SHP77 treated with DMSO at 0.1 percent for 48 hours (cell line): ENCODE measurements at regions not wholly inside any gene's neighbourhood (a gene's known extent, or its start where the extent isn't known, plus 50 kb on each side); places are given as distances from the start of the nearest gene placed in this dataset.

Experiments used
- DNase-seq: peaks from one replicate; lab custom pipeline; 2025; lab: John Stamatoyannopoulos, UW

DNA sequence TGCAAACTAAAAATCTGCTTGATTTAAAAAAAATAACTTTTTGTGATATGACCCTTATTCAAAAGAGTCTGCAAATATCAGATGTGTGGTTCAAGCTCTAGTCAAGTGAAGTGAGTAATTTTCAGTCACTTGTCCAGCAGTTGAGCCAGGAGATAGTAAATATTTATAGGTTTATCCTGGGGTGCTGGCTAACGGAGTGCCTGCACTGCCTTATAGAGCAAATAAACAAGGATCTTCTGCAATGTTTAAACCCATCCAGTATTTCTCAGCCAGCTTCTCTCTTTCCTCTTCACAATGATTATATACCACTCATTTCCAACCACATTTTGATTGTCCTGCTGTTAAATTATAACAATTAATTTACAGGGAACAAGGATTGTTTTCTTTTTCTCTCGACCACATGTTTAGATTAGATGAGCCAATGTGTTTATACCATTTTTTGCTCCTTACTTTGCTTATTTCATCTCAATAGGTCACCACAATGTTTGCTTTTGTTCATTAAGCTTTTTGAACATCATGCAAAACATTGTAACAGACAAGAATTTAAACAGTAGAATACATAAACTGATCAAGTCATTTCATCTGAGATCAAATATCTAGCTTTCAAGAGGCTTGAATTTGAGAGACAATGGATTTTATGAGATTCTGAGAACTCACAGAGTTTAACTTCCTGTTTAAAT, 60.3 kb upstream of the GREM2 start:
- DNase-seq = no peak

DNA sequence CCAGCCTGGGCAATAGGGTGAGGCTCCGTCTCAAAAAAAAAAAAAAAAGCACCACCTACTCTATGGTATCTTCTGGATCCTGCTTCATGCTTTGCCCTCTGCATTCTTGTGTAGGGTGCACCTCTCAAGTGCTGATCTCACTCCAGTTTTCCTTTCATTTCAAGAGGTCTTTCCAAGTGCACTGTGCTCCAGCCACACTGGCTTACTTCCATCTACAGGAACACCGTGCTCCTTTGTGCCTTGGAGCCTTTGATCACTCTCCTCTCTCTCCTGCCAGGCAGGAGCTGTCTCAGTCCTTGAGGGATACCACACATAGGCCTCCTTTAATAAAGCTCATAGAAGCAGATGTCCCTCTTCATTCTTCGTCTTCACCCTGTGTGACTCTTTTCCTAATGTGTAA, 55.4 kb upstream of the GREM2 start:
- no peak for DNase-seq

DNA sequence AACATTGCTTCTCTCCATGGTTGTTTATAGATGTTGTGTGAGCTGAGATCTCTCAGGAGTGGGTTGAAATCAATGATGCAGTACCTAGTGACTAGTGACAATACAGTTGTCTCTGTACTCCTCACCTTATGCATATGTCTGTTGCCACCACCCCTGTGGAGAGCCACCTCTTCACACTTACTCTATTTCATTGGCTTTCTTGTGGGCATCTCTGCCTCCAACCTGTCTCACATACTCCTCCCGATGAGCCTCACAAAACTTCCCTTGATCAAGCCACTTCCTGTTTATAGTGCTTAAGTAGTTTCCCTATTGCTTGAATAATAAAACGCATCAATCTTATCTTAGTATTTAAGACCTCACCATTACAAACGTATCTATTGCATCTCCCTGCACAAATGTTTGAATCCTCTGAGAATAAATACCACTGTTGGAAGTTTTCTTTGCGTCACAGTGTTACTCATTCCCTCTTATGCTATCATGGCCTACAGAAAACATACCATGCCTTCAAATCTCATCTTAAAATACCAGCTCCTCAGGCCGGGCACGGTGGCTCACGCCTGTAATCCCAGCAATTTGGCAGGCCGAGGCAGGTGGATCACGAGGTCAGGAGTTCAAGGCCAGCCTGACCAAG, 54.7 kb upstream of the GREM2 start:
- no peak for DNase-seq

DNA sequence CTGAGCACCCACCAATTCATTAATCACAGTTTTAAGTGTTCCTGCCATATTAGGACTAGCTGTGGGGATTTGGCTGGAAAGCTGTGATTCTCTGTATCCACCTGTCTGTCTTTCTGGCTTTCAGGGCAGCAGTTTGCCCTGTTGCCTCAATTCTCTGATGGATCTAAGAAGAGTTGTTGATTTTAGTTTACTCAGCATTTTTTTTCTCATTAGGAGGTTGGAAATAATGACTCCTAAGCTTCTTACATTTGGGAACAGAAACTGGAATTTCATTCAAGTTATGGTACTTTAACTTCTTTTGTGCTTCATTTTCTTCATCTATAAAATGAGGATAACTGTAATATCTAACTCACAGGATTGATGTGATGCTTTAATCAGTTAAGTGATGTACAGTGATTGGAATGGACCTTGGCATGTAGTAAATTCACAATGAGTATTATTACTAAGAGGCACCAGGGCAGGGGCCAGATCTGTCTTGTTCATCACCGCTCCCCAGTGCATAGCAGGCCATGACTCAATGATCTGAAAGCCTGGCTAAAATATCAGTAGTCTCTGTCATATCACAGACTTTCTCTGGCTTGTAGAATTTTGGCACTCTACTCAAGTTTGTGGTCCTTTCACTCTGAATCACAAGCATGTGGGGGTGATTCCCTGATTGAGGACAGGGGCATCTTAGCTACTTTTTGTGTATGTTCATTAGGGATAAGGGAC, 51.4 kb upstream of the GREM2 start:
- no peak for DNase-seq
